ENCODE measurements at regions not wholly inside any gene's neighbourhood (a gene's known extent, or its start where the extent isn't known, plus 50 kb on each side); places are given as distances from the start of the nearest gene placed in this dataset.

DNA sequence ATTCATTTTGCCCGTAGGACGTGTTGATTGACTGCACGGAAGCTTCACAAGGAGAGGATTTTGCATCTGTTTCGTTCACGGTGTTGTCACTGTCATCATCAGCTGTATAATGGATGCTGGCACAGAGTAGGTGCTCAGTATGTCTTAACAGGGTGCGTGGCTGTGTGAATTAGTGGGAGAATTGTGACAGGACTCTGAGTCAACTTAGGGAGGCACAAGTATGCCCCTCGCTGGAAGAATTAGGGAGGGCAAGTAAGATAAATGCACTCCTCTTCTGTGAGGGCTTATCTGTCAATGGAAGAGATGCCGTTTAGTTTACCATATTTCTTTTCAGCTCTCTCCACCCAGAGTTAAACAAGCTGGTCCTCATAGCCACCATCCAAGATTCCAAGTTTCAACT, 107.2 kb downstream of the TRIML1 start:
- TF ChIP-seq, protein P1, sequence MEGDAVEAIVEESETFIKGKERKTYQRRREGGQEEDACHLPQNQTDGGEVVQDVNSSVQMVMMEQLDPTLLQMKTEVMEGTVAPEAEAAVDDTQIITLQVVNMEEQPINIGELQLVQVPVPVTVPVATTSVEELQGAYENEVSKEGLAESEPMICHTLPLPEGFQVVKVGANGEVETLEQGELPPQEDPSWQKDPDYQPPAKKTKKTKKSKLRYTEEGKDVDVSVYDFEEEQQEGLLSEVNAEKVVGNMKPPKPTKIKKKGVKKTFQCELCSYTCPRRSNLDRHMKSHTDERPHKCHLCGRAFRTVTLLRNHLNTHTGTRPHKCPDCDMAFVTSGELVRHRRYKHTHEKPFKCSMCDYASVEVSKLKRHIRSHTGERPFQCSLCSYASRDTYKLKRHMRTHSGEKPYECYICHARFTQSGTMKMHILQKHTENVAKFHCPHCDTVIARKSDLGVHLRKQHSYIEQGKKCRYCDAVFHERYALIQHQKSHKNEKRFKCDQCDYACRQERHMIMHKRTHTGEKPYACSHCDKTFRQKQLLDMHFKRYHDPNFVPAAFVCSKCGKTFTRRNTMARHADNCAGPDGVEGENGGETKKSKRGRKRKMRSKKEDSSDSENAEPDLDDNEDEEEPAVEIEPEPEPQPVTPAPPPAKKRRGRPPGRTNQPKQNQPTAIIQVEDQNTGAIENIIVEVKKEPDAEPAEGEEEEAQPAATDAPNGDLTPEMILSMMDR (IDR thresholded peaks at IDR 0.05): no peak
- Histone ChIP-seq H3K36me3 (no peaks in the 10 kb centered on the region), H3K27ac (no peak overlapping the region), H3K4me3 (no peak overlapping the region), H3K9me3 (peaks cover 0 to 9% (median 0%) of the 10 kb centered on the region in 11 donors), H3K27me3 (peaks cover 0 to 10% (median 0%) of the 10 kb centered on the region in 7 donors), H3K4me1 (no peaks in the 10 kb centered on the region)
- intact Hi-C loops (cut with DNase I): no loop called here
- no peak for DNase-seq
- ATAC-seq: no peak
- 59 to 62% methylated on average over 8 of the region's 8 CpGs for WGBS, 2 donors

- H3K4me3 ChIP-seq: no peak overlapping the region
- 74 to 78% methylated on average over 7 of the region's 7 CpGs for WGBS, 2 donors
- ATAC-seq (no peak), DNase-seq (no peak)
- peaks cover 0 to 4% (median 0%) of the 10 kb centered on the region in 7 donors for H3K27me3 ChIP-seq
- peaks cover 0 to 8% (median 0%) of the 10 kb centered on the region in 11 donors for H3K9me3 ChIP-seq
- no peak overlapping the region for H3K27ac ChIP-seq
- intact Hi-C loops (cut with DNase I): no loop called here
- H3K4me1 ChIP-seq: no peaks in the 10 kb centered on the region
- TF ChIP-seq, protein P1 (IDR thresholded peaks at IDR 0.05): no peak
- H3K36me3 ChIP-seq: no peaks in the 10 kb centered on the region
These were observed 115.0 kb downstream of the TRIML1 start for GRCh38 chr4:188254211-188254610.

GRCh38 chr4:188262464-188262863, 123.2 kb downstream of the TRIML1 start:
- DNase-seq (no peak), ATAC-seq (no peak)
- no peaks in the 10 kb centered on the region for H3K36me3 ChIP-seq
- H3K4me3 ChIP-seq: no peak overlapping the region
- TF ChIP-seq, protein P1 (IDR thresholded peaks at IDR 0.05): no peak
- intact Hi-C loops (cut with DNase I): no loop called here
- H3K27ac ChIP-seq: no peak overlapping the region
- WGBS, 2 donors: 77 to 81% methylated on average over 10 of the region's 10 CpGs
- no peaks in the 10 kb centered on the region for H3K4me1 ChIP-seq
- no peaks in the 10 kb centered on the region for H3K9me3 ChIP-seq
- H3K27me3 ChIP-seq: no peaks in the 10 kb centered on the region

DNA sequence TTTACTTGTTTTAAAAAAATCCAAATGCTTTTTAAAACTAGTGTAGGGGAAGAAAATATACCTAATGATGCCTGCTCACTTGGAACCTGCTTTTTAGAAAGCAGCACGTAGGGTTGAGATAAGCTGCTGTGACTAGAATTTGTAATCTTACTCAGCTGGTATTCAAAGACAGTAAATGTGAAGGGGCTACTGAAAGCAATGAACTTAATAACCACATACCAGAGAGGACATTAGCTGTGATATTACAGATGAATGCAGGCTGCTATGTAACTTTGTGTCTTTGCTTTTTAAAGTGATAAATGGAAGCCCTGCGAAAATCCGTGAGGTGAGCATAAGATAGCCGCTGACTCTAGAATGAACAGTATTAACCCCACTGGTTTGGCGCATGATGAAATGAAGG, 124.1 kb downstream of the TRIML1 start:
- intact Hi-C loops (cut with DNase I): no loop called here
- Histone ChIP-seq H3K9me3 (peaks cover 0 to 6% (median 0%) of the 10 kb centered on the region in 11 donors), H3K36me3 (no peaks in the 10 kb centered on the region), H3K4me3 (no peak overlapping the region), H3K27ac (no peak overlapping the region), H3K4me1 (no peaks in the 10 kb centered on the region), H3K27me3 (no peaks in the 10 kb centered on the region)
- TF ChIP-seq, protein P1 (IDR thresholded peaks at IDR 0.05): no peak
- 51 to 66% methylated on average over 5 of the region's 5 CpGs for WGBS, 2 donors
- DNase-seq (no peak), ATAC-seq (no peak)
